Vagina (tissue), 2 donors: ENCODE measurements at regions not wholly inside any gene's neighbourhood (a gene's known extent, or its start where the extent isn't known, plus 50 kb on each side); places are given as distances from the start of the nearest gene placed in this dataset.

Experiments used
- POLR2A ChIP-seq, 2 donors: fragments of 450-650 bp; IDR thresholded peaks; one replicate each; pipeline ENCODE4 v1.6.1; 2017; ENCODE audit warnings: antibody characterized with exemption in 2 of 2, mild to moderate bottlenecking in 2 of 2, moderate library complexity in 2 of 2
- POLR2AphosphoS5 ChIP-seq, 2 donors: sonication (generic); formaldehyde crosslinking; IDR thresholded peaks; one replicate each; pipeline ENCODE4 v1.9.0; 2017; ENCODE audit warnings: antibody characterized with exemption in 2 of 2, mild to moderate bottlenecking in 2 of 2, low read depth in 1 of 2; ENCODE audit not compliant: insufficient read depth in 1 of 2
- TF ChIP-seq, protein P1 (sequence below), 3 experiments: fragments of 450-650 bp in 2 of 3; fragments of 200-600 bp in 1 of 3; sonication (generic) in 1 of 3; IDR thresholded peaks; one replicate each; pipeline ENCODE4 v1.5.1; 2017 to 2019; ENCODE audit warnings: antibody characterized with exemption in 3 of 3, mild to moderate bottlenecking in 2 of 3, moderate library complexity in 2 of 3

DNA sequence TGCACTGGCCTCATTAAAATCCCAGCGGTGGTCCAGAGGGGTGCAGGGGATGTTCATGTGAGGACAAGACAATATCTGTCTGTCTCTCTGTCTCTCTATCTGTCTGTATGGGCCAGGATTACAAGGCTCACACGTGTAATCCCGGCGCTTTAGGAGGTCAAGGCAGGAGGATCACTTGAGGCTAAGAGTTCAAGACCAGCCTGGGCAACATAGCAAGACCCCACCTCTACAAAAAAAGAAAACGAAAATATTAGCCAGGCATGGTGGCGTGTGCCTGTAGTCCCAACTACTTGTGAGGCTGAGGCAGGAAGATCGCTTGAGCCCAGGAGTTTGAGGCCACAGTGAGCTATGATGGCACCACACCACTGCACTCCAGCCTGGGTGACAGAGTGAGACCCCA is 117.1 kb downstream of the PHETA1 start:
- no peak for TF ChIP-seq POLR2A (IDR thresholded peaks at IDR 0.05)
- TF ChIP-seq, protein P1, sequence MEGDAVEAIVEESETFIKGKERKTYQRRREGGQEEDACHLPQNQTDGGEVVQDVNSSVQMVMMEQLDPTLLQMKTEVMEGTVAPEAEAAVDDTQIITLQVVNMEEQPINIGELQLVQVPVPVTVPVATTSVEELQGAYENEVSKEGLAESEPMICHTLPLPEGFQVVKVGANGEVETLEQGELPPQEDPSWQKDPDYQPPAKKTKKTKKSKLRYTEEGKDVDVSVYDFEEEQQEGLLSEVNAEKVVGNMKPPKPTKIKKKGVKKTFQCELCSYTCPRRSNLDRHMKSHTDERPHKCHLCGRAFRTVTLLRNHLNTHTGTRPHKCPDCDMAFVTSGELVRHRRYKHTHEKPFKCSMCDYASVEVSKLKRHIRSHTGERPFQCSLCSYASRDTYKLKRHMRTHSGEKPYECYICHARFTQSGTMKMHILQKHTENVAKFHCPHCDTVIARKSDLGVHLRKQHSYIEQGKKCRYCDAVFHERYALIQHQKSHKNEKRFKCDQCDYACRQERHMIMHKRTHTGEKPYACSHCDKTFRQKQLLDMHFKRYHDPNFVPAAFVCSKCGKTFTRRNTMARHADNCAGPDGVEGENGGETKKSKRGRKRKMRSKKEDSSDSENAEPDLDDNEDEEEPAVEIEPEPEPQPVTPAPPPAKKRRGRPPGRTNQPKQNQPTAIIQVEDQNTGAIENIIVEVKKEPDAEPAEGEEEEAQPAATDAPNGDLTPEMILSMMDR (IDR thresholded peaks at IDR 0.05): no peak
- TF ChIP-seq POLR2AphosphoS5 (IDR thresholded peaks at IDR 0.05; ENCODE audit: insufficient read depth in 1 of 2, low read depth in 1 of 2): no peak
